ENCODE measurements at regions not wholly inside any gene's neighbourhood (a gene's known extent, or its start where the extent isn't known, plus 50 kb on each side); places are given as distances from the start of the nearest gene placed in this dataset.
A peak's percentile ranks its signal among the peaks of the same experiment; 100 is the strongest.

DNA sequence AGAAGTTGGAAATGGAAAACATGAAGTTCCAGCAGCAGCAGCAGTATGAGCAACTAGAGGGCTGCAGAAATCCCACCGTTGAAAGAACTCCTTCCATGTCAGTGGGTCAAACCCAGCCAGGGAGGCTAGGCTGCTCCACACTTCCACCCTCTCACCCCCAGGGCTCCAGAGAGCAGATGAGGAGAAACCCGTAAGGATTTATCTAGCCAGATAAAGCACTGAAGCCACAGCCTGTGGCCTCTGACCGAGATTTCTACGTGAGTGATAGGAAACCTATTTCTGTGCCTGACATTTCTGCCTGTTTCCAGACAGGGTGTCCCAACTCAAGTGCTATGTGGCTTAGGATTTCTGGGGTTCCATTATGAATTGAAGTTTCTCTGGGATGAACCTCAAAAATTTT is 100.0 kb upstream of the EEA1 start:
- H3K4ac ChIP-seq (replicated peaks; ENCODE audit: insufficient read length, low read depth, low read length): no peak overlapping the region
- ChIA-PET POLR2A (ENCODE audit: partially characterized antibody) (no interaction called here), CTCF (ENCODE audit: partially characterized antibody) (no interaction called here)
- no peaks in the 10 kb centered on the region for H3K23me2 ChIP-seq (ENCODE audit: low read depth, low read length)
- H2AK5ac ChIP-seq (ENCODE audit: low read depth, low read length): no peak overlapping the region
- H3K4me2 ChIP-seq (ENCODE audit: insufficient read depth in 1 of 2, low read depth in 2 of 2, low read length in 2 of 2): no peak overlapping the region
- H3K36me3 ChIP-seq (ENCODE audit: control insufficient read depth in 2 of 4, insufficient read depth in 4 of 4, low read length in 3 of 4): no peaks in the 10 kb centered on the region
- H4K8ac ChIP-seq (ENCODE audit: extremely low read depth, insufficient read depth, low read length): no peak overlapping the region
- no peak overlapping the region for H2BK15ac ChIP-seq (ENCODE audit: low read length)
- no peak overlapping the region for H3K23ac ChIP-seq (ENCODE audit: insufficient read length)
- H3K4me3 ChIP-seq (ENCODE audit: extremely low read depth in 1 of 4, insufficient read depth in 2 of 4, low read depth in 3 of 4, low read length in 4 of 4): no peak overlapping the region
- no peak overlapping the region for H2BK5ac ChIP-seq (ENCODE audit: low read depth, low read length)
- no peak overlapping the region for H2BK12ac ChIP-seq (ENCODE audit: low read depth, low read length)
- no peak overlapping the region for H3K18ac ChIP-seq (ENCODE audit: extremely low read depth, low read length)
- H2AFZ ChIP-seq (ENCODE audit: low read length): 0 out of 2 replicates have a peak overlapping the region, but pooled peaks have one; percentile 2
- no peaks in the 10 kb centered on the region for H3K9me3 ChIP-seq (ENCODE audit: insufficient read depth in 2 of 2, low read depth in 1 of 2, low read length in 1 of 2)
- no peak overlapping the region for H3K27ac ChIP-seq (ENCODE audit: low read depth, low read length)
- H2BK120ac ChIP-seq (replicated peaks; ENCODE audit: low read depth, low read length): no peak overlapping the region
- WGBS, 2 experiments (ENCODE audit: extremely low coverage in 1 of 2, insufficient coverage in 1 of 2, insufficient read length in 1 of 2, insufficient replicate concordance in 2 of 2, low coverage in 1 of 2, low lambda C conversion rate in 2 of 2, missing lambda C conversion rate in 1 of 2): 85% methylated on average over 4 of the region's 4 CpGs; no CpG with 5 or more reads in 1 of the 2 experiments
- DNase-seq (ENCODE audit: low read depth in 1 of 2, low spot score in 2 of 2) (no peak), FAIRE-seq (no peak)
- H2BK20ac ChIP-seq (ENCODE audit: low read length): no peak overlapping the region
- H3K4me1 ChIP-seq (replicated peaks in 1 of 4; ENCODE audit: control insufficient read depth in 3 of 4, insufficient read depth in 4 of 4, low read length in 3 of 4): no peaks in the 10 kb centered on the region
- no peaks in the 10 kb centered on the region for H4K20me1 ChIP-seq (replicated peaks in 1 of 2; ENCODE audit: control insufficient read depth in 1 of 2, insufficient read depth in 2 of 2, low read length in 2 of 2)
- no peak overlapping the region for H4K5ac ChIP-seq (ENCODE audit: insufficient read length, low read depth, low read length)
- no peak overlapping the region for H3K14ac ChIP-seq (ENCODE audit: insufficient read length)
- H3K79me1 ChIP-seq (ENCODE audit: low read depth, low read length): no peaks in the 10 kb centered on the region
- no peak overlapping the region for H3K56ac ChIP-seq (replicated peaks; ENCODE audit: insufficient read length, low read depth, low read length)
- H3K79me2 ChIP-seq (ENCODE audit: control insufficient read depth in 1 of 2, insufficient read depth in 2 of 2, low read length in 2 of 2): no peaks in the 10 kb centered on the region
- H4K91ac ChIP-seq (replicated peaks; ENCODE audit: insufficient read length, low read length): no peak overlapping the region
- no peaks in the 10 kb centered on the region for H3K27me3 ChIP-seq (replicated peaks in 1 of 4; ENCODE audit: control insufficient read depth in 3 of 4, extremely low read depth in 1 of 4, insufficient read depth in 3 of 4, low read length in 3 of 4)
- H3K9ac ChIP-seq (replicated peaks in 1 of 4; ENCODE audit: extremely low read depth in 1 of 4, low read depth in 3 of 4, low read length in 3 of 4): no peak overlapping the region
- TF ChIP-seq JUND (IDR thresholded peaks at IDR 0.05; ENCODE audit: low read length) (no peak), KDM5A (IDR thresholded peaks at IDR 0.05; ENCODE audit: low read length) (no peak), CREB1 (IDR thresholded peaks at IDR 0.05) (no peak), JUN (IDR thresholded peaks at IDR 0.05; ENCODE audit: low read depth, low read length) (no peak), RFX5 (IDR thresholded peaks at IDR 0.05; ENCODE audit: borderline replicate concordance, low read depth, low read length) (no peak), USF2 (IDR thresholded peaks at IDR 0.05; ENCODE audit: low read length) (no peak)

All from H1 (cell line).